ENCODE measurements at regions not wholly inside any gene's neighbourhood (a gene's known extent, or its start where the extent isn't known, plus 50 kb on each side); places are given as distances from the start of the nearest gene placed in this dataset.

DNA sequence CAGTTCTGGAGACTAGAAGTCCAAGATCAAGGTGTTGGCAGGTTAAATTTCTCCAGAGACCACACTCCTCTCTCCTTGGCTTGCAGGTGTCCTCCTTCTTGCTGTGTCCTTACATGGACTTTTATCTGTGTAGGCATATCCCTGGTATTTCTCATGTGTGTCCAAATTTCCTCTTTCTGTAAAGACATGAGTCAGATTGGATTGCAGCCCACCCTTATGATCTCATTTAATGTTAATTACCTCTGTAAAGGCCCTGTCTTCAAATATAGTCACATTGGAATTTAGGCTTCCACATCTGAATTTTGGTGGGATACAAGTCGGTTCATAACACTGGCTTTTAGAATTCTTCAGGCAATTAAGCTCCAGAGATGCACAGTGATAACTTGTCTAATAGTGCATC lies 322.2 kb upstream of the GRIA1 start (continued):
- TF ChIP-seq CUX1 (IDR thresholded peaks at IDR 0.05; ENCODE audit: insufficient replicate concordance, low read depth, low read length): no peak
- no peak for TF ChIP-seq JUNB (IDR thresholded peaks at IDR 0.05)

GRCh38 chr5:153187503-153187902 lies 303.0 kb upstream of the GRIA1 start:
- H3K4me1 ChIP-seq (ENCODE audit: control insufficient read depth, insufficient read depth, low read length): no peaks in the 10 kb centered on the region; the same call in 1 of the 2 replicates
- POLR2A ChIA-PET: no interaction called here
- BruUV-seq (replicated peaks): no TSS peak
- DNase-seq (ENCODE audit: low read depth, low spot score) (no peak), FAIRE-seq (no peak), ATAC-seq (no peak)
- H3K9me3 ChIP-seq (replicated peaks; ENCODE audit: control insufficient read depth, insufficient read depth, low read length): no peaks in the 10 kb centered on the region
- intact Hi-C loops (cut with micrococcal nuclease; ENCODE audit: unreplicated experiment) (no loop called here), in situ Hi-C loops (cut with MboI) (no loop called here)
- SMC1A ChIA-PET (ENCODE audit: uncharacterized antibody, unreplicated experiment): no interaction called here
- H3K4me2 ChIP-seq (ENCODE audit: control insufficient read depth, insufficient read depth): no peak overlapping the region
- H2AFZ ChIP-seq (ENCODE audit: control insufficient read depth, low read depth, low read length): no peak overlapping the region
- RAD21 ChIA-PET (ENCODE audit: unreplicated experiment): no interaction called here
- 88% methylated on average over 1 of the region's 1 CpG for WGBS (ENCODE audit: insufficient coverage, insufficient replicate concordance, low lambda C conversion rate, missing lambda C conversion rate)
- H3K9ac ChIP-seq (ENCODE audit: control insufficient read depth, insufficient read depth, low read length): no peak overlapping the region
- H3K79me2 ChIP-seq (ENCODE audit: control insufficient read depth, insufficient read depth, low read length): no peaks in the 10 kb centered on the region
- no peaks in the 10 kb centered on the region for H3K27me3 ChIP-seq (replicated peaks in 1 of 2; ENCODE audit: control insufficient read depth in 2 of 2, insufficient read depth in 2 of 2, low read length in 1 of 2)
- H3K36me3 ChIP-seq (ENCODE audit: control insufficient read depth in 2 of 2, insufficient read depth in 2 of 2, low read length in 1 of 2): no peaks in the 10 kb centered on the region
- CTCF ChIA-PET: no interaction called here
- no peak overlapping the region for H3K4me3 ChIP-seq
- H3K27ac ChIP-seq (ENCODE audit: control insufficient read depth, insufficient read depth): no peak overlapping the region
- H4K20me1 ChIP-seq (ENCODE audit: control insufficient read depth, insufficient read depth): no peaks in the 10 kb centered on the region
- TF ChIP-seq, protein P1, sequence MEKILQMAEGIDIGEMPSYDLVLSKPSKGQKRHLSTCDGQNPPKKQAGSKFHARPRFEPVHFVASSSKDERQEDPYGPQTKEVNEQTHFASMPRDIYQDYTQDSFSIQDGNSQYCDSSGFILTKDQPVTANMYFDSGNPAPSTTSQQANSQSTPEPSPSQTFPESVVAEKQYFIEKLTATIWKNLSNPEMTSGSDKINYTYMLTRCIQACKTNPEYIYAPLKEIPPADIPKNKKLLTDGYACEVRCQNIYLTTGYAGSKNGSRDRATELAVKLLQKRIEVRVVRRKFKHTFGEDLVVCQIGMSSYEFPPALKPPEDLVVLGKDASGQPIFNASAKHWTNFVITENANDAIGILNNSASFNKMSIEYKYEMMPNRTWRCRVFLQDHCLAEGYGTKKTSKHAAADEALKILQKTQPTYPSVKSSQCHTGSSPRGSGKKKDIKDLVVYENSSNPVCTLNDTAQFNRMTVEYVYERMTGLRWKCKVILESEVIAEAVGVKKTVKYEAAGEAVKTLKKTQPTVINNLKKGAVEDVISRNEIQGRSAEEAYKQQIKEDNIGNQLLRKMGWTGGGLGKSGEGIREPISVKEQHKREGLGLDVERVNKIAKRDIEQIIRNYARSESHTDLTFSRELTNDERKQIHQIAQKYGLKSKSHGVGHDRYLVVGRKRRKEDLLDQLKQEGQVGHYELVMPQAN (conservative IDR thresholded peaks at IDR 0.05): no peak
- TF ChIP-seq CBFB (IDR thresholded peaks at IDR 0.05; ENCODE audit: low read depth) (no peak), NFXL1 (IDR thresholded peaks at IDR 0.05; ENCODE audit: borderline replicate concordance) (no peak), CUX1 (IDR thresholded peaks at IDR 0.05; ENCODE audit: insufficient replicate concordance, low read depth, low read length) (no peak), ZBED1 (IDR thresholded peaks at IDR 0.05; ENCODE audit: borderline replicate concordance) (no peak), NFYA (IDR thresholded peaks at IDR 0.05; ENCODE audit: borderline replicate concordance, low read depth, low read length) (no peak)
